Effector memory CD4-positive, alpha-beta T cell (primary cell): ENCODE measurements at regions not wholly inside any gene's neighbourhood (a gene's known extent, or its start where the extent isn't known, plus 50 kb on each side); places are given as distances from the start of the nearest gene placed in this dataset.

Experiments
- DNase-seq, 3 donors: peaks; one replicate each; pipeline ENCODE4 v3.0.0-alpha.2; 2020
- H3K27ac ChIP-seq: 2 replicates; pipeline ENCODE4 v1.7.0; 2013; ENCODE audit warnings: mild to moderate bottlenecking, low read length, moderate library complexity; ENCODE audit not compliant: insufficient read depth, poor library complexity, severe bottlenecking
- H3K27me3 ChIP-seq: replicated peaks from 2 replicates; pipeline ENCODE4 v1.7.0; 2013; ENCODE audit warnings: mild to moderate bottlenecking, low read length; ENCODE audit not compliant: insufficient read depth, control insufficient read depth, poor library complexity, severe bottlenecking
- H3K36me3 ChIP-seq: 2 replicates; pipeline ENCODE4 v1.7.0; 2013; ENCODE audit warnings: mild to moderate bottlenecking, low read length, moderate library complexity; ENCODE audit not compliant: control insufficient read depth, insufficient read depth
- H3K4me1 ChIP-seq: 2 replicates; pipeline ENCODE4 v1.7.0; 2013; ENCODE audit warnings: low read length, mild to moderate bottlenecking; ENCODE audit not compliant: control insufficient read depth, insufficient read depth, poor library complexity, severe bottlenecking
- H3K4me3 ChIP-seq: 2 replicates; pipeline ENCODE4 v1.7.0; 2013; ENCODE audit warnings: low read length, low read depth, mild to moderate bottlenecking; ENCODE audit not compliant: insufficient read depth, poor library complexity, severe bottlenecking
- H3K9me3 ChIP-seq: 2 replicates; pipeline ENCODE4 v1.7.0; 2013; ENCODE audit warnings: mild to moderate bottlenecking, low read length, moderate library complexity; ENCODE audit not compliant: control insufficient read depth

GRCh38 chr5:124869426-124870033 is 123.1 kb upstream of the ZNF608 start:
- H3K4me1 ChIP-seq, result no peaks in the 10 kb centered on the region
- no peak for DNase-seq

GRCh38 chr5:124870070-124870469 is 123.6 kb upstream of the ZNF608 start:
- Histone ChIP-seq H3K9me3 (no peaks in the 10 kb centered on the region), H3K4me1 (no peaks in the 10 kb centered on the region), H3K27me3 (no peaks in the 10 kb centered on the region), H3K36me3 (no peaks in the 10 kb centered on the region), H3K27ac (no peak overlapping the region), H3K4me3 (no peak overlapping the region)
- DNase-seq, result no peak

More at GRCh38 chr5:124869426-124870033, 123.1 kb upstream of the ZNF608 start:
- H3K27ac ChIP-seq, result no peak overlapping the region
- no peaks in the 10 kb centered on the region for H3K9me3 ChIP-seq
- no peaks in the 10 kb centered on the region for H3K27me3 ChIP-seq
- H3K36me3 ChIP-seq, result no peaks in the 10 kb centered on the region
- H3K4me3 ChIP-seq, result no peak overlapping the region

GRCh38 chr5:124871303-124871702 is 124.9 kb upstream of the ZNF608 start:
- Histone ChIP-seq H3K27me3 (no peaks in the 10 kb centered on the region), H3K4me3 (no peak overlapping the region), H3K9me3 (no peaks in the 10 kb centered on the region), H3K27ac (no peak overlapping the region), H3K4me1 (no peaks in the 10 kb centered on the region), H3K36me3 (no peaks in the 10 kb centered on the region)
- DNase-seq, result no peak

GRCh38 chr5:124872086-124872485 is 125.6 kb upstream of the ZNF608 start:
- Histone ChIP-seq H3K4me3 (no peak overlapping the region), H3K9me3 (no peaks in the 10 kb centered on the region), H3K27ac (no peak overlapping the region), H3K27me3 (no peaks in the 10 kb centered on the region), H3K36me3 (no peaks in the 10 kb centered on the region), H3K4me1 (no peaks in the 10 kb centered on the region)
- no peak for DNase-seq

GRCh38 chr5:124872615-124873014 is 126.2 kb upstream of the ZNF608 start:
- no peaks in the 10 kb centered on the region for H3K4me1 ChIP-seq
- DNase-seq, result no peak
- H3K4me3 ChIP-seq, result no peak overlapping the region
- no peak overlapping the region for H3K27ac ChIP-seq
- H3K27me3 ChIP-seq, result no peaks in the 10 kb centered on the region
- H3K36me3 ChIP-seq, result no peaks in the 10 kb centered on the region
- H3K9me3 ChIP-seq, result no peaks in the 10 kb centered on the region

- Histone ChIP-seq H3K4me3 (no peak overlapping the region), H3K4me1 (no peaks in the 10 kb centered on the region), H3K9me3 (no peaks in the 10 kb centered on the region), H3K27ac (no peak overlapping the region), H3K27me3 (no peaks in the 10 kb centered on the region), H3K36me3 (no peaks in the 10 kb centered on the region)
- DNase-seq, result no peak
Observed at GRCh38 chr5:124873188-124873587, 126.7 kb upstream of the ZNF608 start.

- no peaks in the 10 kb centered on the region for H3K36me3 ChIP-seq
- no peaks in the 10 kb centered on the region for H3K27me3 ChIP-seq
- no peaks in the 10 kb centered on the region for H3K4me1 ChIP-seq
- H3K9me3 ChIP-seq, result no peaks in the 10 kb centered on the region
- H3K27ac ChIP-seq, result no peak overlapping the region
- DNase-seq, result no peak
- H3K4me3 ChIP-seq, result no peak overlapping the region
Observed at GRCh38 chr5:124873713-124874112, 127.3 kb upstream of the ZNF608 start.

GRCh38 chr5:124876566-124876965 is 130.1 kb upstream of the ZNF608 start:
- no peak overlapping the region for H3K4me3 ChIP-seq
- H3K27ac ChIP-seq, result no peak overlapping the region
- DNase-seq, result no peak
- no peaks in the 10 kb centered on the region for H3K36me3 ChIP-seq
- H3K27me3 ChIP-seq, result no peaks in the 10 kb centered on the region
- H3K4me1 ChIP-seq, result no peaks in the 10 kb centered on the region
- no peaks in the 10 kb centered on the region for H3K9me3 ChIP-seq

GRCh38 chr5:124876983-124877382 is 130.5 kb upstream of the ZNF608 start:
- no peak for DNase-seq
- no peaks in the 10 kb centered on the region for H3K36me3 ChIP-seq
- H3K9me3 ChIP-seq, result no peaks in the 10 kb centered on the region
- H3K27ac ChIP-seq, result no peak overlapping the region
- H3K4me3 ChIP-seq, result no peak overlapping the region
- H3K27me3 ChIP-seq, result no peaks in the 10 kb centered on the region
- H3K4me1 ChIP-seq, result no peaks in the 10 kb centered on the region

- no peaks in the 10 kb centered on the region for H3K27me3 ChIP-seq
- no peak for DNase-seq
- no peaks in the 10 kb centered on the region for H3K36me3 ChIP-seq
- H3K4me3 ChIP-seq, result no peak overlapping the region
- no peak overlapping the region for H3K27ac ChIP-seq
- no peaks in the 10 kb centered on the region for H3K4me1 ChIP-seq
- H3K9me3 ChIP-seq, result no peaks in the 10 kb centered on the region
Observed at GRCh38 chr5:124877501-124878146, 131.2 kb upstream of the ZNF608 start.
